ENCODE measurements at regions not wholly inside any gene's neighbourhood (a gene's known extent, or its start where the extent isn't known, plus 50 kb on each side); places are given as distances from the start of the nearest gene placed in this dataset.

DNA sequence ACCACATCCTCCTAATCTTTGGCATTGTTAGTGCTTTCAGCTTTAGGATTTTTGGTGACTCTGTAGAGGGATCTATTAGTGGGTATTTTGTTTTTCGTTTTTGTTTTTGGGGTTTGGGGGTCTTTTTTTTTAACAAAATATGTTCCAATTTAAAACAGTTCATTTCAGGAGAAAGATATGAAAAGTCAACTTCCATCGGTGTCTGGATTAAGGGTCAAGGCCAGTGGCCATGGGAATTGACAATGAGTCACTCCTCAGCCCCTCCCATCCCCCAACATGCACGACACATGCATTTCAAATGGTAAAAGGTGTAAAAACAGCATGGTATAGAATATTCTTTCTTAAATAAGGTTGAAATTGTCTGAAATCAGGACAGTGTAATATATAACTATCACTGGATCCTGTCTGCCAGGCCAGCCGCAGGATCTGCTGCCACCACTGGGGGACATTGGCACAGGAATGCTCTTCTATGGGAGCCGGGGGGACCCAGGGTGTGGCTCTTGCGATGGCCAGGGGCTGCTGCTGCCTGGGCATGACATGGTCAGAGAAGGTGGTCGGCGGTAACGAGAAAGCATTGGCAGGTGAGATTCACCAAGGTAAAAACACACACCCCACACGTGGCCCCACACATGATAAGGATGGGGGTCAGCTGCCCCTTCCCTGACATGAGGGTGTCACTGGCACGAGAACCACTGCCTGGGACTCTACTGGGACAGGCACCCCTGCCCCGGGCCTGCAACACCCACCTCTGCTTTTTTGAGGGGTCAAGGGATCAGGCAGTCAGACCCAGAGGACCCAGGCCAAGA, 126.2 kb upstream of the KCTD7 start:
- no peaks in the 10 kb centered on the region for H3K36me3 Mint-ChIP-seq (ENCODE audit: low read depth)
- Histone ChIP-seq H3K27me3 (ENCODE audit: insufficient read depth) (no peaks in the 10 kb centered on the region), H3F3A (replicated peaks; ENCODE audit: low read depth) (no peaks in the 10 kb centered on the region), H3K79me2 (replicated peaks; ENCODE audit: insufficient read depth) (no peaks in the 10 kb centered on the region), H3K9me2 (ENCODE audit: insufficient read depth) (no peaks in the 10 kb centered on the region), H3K27ac (ENCODE audit: low read depth) (no peak overlapping the region), H3K4me1 (ENCODE audit: insufficient read depth) (no peaks in the 10 kb centered on the region), H3K36me3 (ENCODE audit: insufficient read depth) (no peaks in the 10 kb centered on the region), H2AFZ (no peak overlapping the region), H3K4me2 (no peak overlapping the region), H4K20me1 (replicated peaks; ENCODE audit: insufficient read depth) (no peaks in the 10 kb centered on the region), H3K4me3 (no peak overlapping the region)
- H3K4me3 Mint-ChIP-seq = no peak overlapping the region
- no peak overlapping the region for H3K27ac Mint-ChIP-seq
- ATAC-seq (peak; percentile 41), DNase-seq (ENCODE audit: low spot score) (no peak)
- TF ChIP-seq, protein P1, sequence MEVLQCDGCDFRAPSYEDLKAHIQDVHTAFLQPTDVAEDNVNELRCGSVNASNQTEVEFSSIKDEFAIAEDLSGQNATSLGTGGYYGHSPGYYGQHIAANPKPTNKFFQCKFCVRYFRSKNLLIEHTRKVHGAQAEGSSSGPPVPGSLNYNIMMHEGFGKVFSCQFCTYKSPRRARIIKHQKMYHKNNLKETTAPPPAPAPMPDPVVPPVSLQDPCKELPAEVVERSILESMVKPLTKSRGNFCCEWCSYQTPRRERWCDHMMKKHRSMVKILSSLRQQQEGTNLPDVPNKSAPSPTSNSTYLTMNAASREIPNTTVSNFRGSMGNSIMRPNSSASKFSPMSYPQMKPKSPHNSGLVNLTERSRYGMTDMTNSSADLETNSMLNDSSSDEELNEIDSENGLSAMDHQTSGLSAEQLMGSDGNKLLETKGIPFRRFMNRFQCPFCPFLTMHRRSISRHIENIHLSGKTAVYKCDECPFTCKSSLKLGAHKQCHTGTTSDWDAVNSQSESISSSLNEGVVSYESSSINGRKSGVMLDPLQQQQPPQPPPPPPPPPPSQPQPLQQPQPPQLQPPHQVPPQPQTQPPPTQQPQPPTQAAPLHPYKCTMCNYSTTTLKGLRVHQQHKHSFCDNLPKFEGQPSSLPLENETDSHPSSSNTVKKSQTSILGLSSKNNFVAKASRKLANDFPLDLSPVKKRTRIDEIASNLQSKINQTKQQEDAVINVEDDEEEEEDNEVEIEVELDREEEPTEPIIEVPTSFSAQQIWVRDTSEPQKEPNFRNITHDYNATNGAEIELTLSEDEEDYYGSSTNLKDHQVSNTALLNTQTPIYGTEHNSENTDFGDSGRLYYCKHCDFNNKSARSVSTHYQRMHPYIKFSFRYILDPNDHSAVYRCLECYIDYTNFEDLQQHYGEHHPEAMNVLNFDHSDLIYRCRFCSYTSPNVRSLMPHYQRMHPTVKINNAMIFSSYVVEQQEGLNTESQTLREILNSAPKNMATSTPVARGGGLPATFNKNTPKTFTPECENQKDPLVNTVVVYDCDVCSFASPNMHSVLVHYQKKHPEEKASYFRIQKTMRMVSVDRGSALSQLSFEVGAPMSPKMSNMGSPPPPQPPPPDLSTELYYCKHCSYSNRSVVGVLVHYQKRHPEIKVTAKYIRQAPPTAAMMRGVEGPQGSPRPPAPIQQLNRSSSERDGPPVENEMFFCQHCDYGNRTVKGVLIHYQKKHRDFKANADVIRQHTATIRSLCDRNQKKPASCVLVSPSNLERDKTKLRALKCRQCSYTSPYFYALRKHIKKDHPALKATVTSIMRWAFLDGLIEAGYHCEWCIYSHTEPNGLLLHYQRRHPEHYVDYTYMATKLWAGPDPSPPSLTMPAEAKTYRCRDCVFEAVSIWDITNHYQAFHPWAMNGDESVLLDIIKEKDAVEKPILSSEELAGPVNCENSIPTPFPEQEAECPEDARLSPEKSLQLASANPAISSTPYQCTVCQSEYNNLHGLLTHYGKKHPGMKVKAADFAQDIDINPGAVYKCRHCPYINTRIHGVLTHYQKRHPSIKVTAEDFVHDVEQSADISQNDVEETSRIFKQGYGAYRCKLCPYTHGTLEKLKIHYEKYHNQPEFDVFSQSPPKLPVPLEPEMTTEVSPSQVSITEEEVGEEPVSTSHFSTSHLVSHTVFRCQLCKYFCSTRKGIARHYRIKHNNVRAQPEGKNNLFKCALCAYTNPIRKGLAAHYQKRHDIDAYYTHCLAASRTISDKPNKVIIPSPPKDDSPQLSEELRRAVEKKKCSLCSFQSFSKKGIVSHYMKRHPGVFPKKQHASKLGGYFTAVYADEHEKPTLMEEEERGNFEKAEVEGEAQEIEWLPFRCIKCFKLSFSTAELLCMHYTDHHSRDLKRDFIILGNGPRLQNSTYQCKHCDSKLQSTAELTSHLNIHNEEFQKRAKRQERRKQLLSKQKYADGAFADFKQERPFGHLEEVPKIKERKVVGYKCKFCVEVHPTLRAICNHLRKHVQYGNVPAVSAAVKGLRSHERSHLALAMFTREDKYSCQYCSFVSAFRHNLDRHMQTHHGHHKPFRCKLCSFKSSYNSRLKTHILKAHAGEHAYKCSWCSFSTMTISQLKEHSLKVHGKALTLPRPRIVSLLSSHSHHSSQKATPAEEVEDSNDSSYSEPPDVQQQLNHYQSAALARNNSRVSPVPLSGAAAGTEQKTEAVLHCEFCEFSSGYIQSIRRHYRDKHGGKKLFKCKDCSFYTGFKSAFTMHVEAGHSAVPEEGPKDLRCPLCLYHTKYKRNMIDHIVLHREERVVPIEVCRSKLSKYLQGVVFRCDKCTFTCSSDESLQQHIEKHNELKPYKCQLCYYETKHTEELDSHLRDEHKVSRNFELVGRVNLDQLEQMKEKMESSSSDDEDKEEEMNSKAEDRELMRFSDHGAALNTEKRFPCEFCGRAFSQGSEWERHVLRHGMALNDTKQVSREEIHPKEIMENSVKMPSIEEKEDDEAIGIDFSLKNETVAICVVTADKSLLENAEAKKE (CRISPR knock-in tag; IDR thresholded peaks at IDR 0.05) = no peak
- peak in 1 of 2 experiments; percentile 34; a peak in 1 of 4 replicates for TF ChIP-seq CTCF (conservative IDR thresholded peaks at IDR 0.05; ENCODE audit: low read depth in 2 of 2)
- H3K27me3 Mint-ChIP-seq (ENCODE audit: insufficient read depth, low read depth, poor library complexity) = peaks cover 8% of the 10 kb centered on the region
- no peaks in the 10 kb centered on the region for H3K9me3 Mint-ChIP-seq
- H3K4me1 Mint-ChIP-seq = peaks cover 4% of the 10 kb centered on the region

DNA sequence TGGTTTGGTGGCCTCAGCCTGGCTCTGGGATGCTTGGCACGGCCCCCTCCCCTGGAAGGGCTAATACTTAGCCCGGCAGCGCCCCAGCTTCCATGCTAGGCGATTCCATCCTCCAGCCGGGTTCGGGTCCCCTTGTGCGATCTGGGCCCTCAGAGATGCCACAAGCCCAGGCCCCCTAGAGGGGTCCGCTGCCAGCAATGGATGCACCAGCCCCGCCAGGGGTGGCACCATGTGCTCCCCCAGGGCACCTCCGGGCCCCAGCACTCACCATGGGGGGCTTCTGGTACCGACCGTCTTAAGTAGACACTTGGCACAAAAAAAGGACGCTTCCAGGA, 125.7 kb upstream of the KCTD7 start:
- Mint-ChIP-seq H3K4me3 (no peak overlapping the region), H3K36me3 (ENCODE audit: low read depth) (no peaks in the 10 kb centered on the region), H3K4me1 (peaks cover 4% of the 10 kb centered on the region), H3K27me3 (ENCODE audit: insufficient read depth, low read depth, poor library complexity) (peaks cover 8% of the 10 kb centered on the region), H3K27ac (no peak overlapping the region), H3K9me3 (no peaks in the 10 kb centered on the region)
- Histone ChIP-seq H3F3A (replicated peaks; ENCODE audit: low read depth) (no peaks in the 10 kb centered on the region), H3K79me2 (replicated peaks; ENCODE audit: insufficient read depth) (no peaks in the 10 kb centered on the region), H2AFZ (no peak overlapping the region), H3K4me3 (no peak overlapping the region), H3K27ac (ENCODE audit: low read depth) (no peak overlapping the region), H3K36me3 (ENCODE audit: insufficient read depth) (no peaks in the 10 kb centered on the region), H4K20me1 (replicated peaks; ENCODE audit: insufficient read depth) (no peaks in the 10 kb centered on the region), H3K27me3 (ENCODE audit: insufficient read depth) (no peaks in the 10 kb centered on the region), H3K9me2 (ENCODE audit: insufficient read depth) (no peaks in the 10 kb centered on the region), H3K4me2 (no peak overlapping the region), H3K4me1 (ENCODE audit: insufficient read depth) (no peaks in the 10 kb centered on the region)
- no peak for DNase-seq (ENCODE audit: low spot score)
- no peak for ATAC-seq
- no peak for TF ChIP-seq NANOG (IDR thresholded peaks at IDR 0.05; ENCODE audit: borderline replicate concordance)
- TF ChIP-seq, protein P2, sequence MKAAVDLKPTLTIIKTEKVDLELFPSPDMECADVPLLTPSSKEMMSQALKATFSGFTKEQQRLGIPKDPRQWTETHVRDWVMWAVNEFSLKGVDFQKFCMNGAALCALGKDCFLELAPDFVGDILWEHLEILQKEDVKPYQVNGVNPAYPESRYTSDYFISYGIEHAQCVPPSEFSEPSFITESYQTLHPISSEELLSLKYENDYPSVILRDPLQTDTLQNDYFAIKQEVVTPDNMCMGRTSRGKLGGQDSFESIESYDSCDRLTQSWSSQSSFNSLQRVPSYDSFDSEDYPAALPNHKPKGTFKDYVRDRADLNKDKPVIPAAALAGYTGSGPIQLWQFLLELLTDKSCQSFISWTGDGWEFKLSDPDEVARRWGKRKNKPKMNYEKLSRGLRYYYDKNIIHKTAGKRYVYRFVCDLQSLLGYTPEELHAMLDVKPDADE (IDR thresholded peaks at IDR 0.05) = no peak
- TF ChIP-seq CTCF (conservative IDR thresholded peaks at IDR 0.05; ENCODE audit: low read depth in 2 of 2) = no peak
- no peak for TF ChIP-seq ZNF331 (CRISPR knock-in tag; IDR thresholded peaks at IDR 0.05; ENCODE audit: low read depth)
- TF ChIP-seq EZH2phosphoT487 (IDR thresholded peaks at IDR 0.05; ENCODE audit: unreplicated experiment) = no peak
- TF ChIP-seq STAT1 (IDR thresholded peaks at IDR 0.05; ENCODE audit: unreplicated experiment) = no peak
- TF ChIP-seq EZH2 (IDR thresholded peaks at IDR 0.05; ENCODE audit: low read depth, unreplicated experiment) = no peak
- no peak for TF ChIP-seq POLR2AphosphoS5 (IDR thresholded peaks at IDR 0.05; ENCODE audit: low read depth)
- no peak for TF ChIP-seq JUNB (IDR thresholded peaks at IDR 0.05; ENCODE audit: unreplicated experiment)
